ENCODE measurements at regions not wholly inside any gene's neighbourhood (a gene's known extent, or its start where the extent isn't known, plus 50 kb on each side); places are given as distances from the start of the nearest gene placed in this dataset.

DNA sequence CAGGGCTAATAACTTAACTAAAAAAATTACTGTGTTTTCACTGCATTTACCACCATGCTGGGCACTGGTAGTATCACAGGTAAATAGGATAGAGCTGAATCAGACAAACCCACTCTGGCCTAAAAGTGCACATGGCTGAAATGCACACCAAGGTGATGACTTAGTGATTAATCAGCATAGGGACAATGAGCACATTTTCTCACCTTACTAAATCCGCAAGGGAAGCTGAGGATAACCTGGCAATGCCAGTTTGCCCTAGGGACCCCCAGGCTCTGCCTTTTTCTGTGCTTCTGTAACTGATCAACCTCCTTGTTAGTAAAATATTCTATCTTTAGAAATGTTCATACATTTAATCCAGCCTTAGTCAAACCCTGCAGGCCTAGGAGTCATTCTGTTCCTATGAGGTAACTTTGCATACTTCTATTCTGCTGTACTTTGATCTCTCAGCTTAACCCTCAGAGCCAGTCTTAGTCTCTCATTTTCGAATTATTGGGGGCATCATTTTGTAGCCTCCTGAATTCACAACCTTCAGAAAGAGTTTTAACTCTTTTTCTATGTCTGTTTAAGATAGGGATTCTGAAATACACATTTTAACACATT is 562.9 kb upstream of the KCNMB2 start:
- H3K27ac ChIP-seq = no peak overlapping the region
- TF ChIP-seq, protein P1, sequence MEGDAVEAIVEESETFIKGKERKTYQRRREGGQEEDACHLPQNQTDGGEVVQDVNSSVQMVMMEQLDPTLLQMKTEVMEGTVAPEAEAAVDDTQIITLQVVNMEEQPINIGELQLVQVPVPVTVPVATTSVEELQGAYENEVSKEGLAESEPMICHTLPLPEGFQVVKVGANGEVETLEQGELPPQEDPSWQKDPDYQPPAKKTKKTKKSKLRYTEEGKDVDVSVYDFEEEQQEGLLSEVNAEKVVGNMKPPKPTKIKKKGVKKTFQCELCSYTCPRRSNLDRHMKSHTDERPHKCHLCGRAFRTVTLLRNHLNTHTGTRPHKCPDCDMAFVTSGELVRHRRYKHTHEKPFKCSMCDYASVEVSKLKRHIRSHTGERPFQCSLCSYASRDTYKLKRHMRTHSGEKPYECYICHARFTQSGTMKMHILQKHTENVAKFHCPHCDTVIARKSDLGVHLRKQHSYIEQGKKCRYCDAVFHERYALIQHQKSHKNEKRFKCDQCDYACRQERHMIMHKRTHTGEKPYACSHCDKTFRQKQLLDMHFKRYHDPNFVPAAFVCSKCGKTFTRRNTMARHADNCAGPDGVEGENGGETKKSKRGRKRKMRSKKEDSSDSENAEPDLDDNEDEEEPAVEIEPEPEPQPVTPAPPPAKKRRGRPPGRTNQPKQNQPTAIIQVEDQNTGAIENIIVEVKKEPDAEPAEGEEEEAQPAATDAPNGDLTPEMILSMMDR (IDR thresholded peaks at IDR 0.05 in 4 of 5, conservative IDR thresholded peaks at IDR 0.05 in 1 of 5) = no peak
- TF ChIP-seq POLR2A (IDR thresholded peaks at IDR 0.05) = no peak
- no peaks in the 10 kb centered on the region for H3K36me3 ChIP-seq
- in situ Hi-C loops (cut with MboI; ENCODE audit: low sequenced_read_pairs in 4 of 4) = no loop called here
- H3K4me3 ChIP-seq = no peak overlapping the region
- H3K27me3 ChIP-seq = no peaks in the 10 kb centered on the region
- no peaks in the 10 kb centered on the region for H3K9me3 ChIP-seq
- ATAC-seq (no peak), DNase-seq (no peak)
- intact Hi-C loops (cut with DNase I; ENCODE audit: low total_unique reads) = no loop called here
- no peaks in the 10 kb centered on the region for H3K4me1 ChIP-seq

DNA sequence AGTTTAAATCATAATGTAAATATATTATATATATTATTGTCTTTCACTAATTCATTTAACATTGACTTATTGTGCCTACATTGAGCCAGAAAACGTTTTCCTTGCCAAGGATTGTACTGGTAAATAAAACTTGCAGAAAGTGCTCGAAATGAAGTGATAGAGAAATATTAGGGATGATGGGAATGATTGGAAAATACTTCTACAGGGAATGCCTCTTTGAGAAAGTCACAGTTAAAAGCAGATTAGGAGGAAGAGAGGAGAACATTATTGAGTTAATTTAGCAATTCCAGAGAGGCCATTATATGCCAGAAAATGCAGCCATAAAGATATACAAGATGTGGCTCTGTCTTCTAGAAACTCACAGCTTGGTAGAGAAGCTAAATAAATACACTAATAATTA is 560.0 kb upstream of the KCNMB2 start:
- no peak for ATAC-seq
- no peaks in the 10 kb centered on the region for H3K9me3 ChIP-seq
- in situ Hi-C loops (cut with MboI; ENCODE audit: low sequenced_read_pairs in 4 of 4) (no loop called here), intact Hi-C loops (cut with DNase I; ENCODE audit: low total_unique reads) (no loop called here)
- no peaks in the 10 kb centered on the region for H3K27me3 ChIP-seq
- H3K27ac ChIP-seq = no peak overlapping the region
- no peaks in the 10 kb centered on the region for H3K4me1 ChIP-seq
- no peak overlapping the region for H3K4me3 ChIP-seq
- DNase-seq = no peak
- TF ChIP-seq POLR2A (IDR thresholded peaks at IDR 0.05) = no peak
- TF ChIP-seq, protein P1 (IDR thresholded peaks at IDR 0.05 in 4 of 5, conservative IDR thresholded peaks at IDR 0.05 in 1 of 5) = no peak
- H3K36me3 ChIP-seq = no peaks in the 10 kb centered on the region

DNA sequence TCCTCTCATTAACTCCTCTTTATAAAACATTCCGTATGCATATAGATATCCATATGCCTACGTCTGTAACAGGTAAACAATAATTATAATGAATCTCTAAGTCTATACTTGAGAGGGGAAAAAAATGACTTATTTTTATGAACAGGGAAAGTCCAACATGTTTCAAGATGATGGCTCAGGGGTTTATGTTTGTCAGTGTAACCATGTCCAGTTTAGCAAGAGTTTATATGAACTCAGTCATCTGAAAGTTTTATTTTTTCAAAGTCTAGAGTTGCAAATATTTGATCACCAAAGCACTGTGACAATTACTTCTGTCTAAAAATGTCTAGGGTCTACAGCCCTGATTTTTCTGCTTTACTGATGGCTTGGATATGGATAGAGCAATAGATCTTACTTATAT is 559.4 kb upstream of the KCNMB2 start:
- Histone ChIP-seq H3K27ac (no peak overlapping the region), H3K36me3 (no peaks in the 10 kb centered on the region), H3K27me3 (no peaks in the 10 kb centered on the region), H3K9me3 (no peaks in the 10 kb centered on the region), H3K4me1 (no peaks in the 10 kb centered on the region), H3K4me3 (no peak overlapping the region)
- DNase-seq (no peak), ATAC-seq (no peak)
- in situ Hi-C loops (cut with MboI; ENCODE audit: low sequenced_read_pairs in 4 of 4) (no loop called here), intact Hi-C loops (cut with DNase I; ENCODE audit: low total_unique reads) (no loop called here)
- no peak for TF ChIP-seq POLR2A (IDR thresholded peaks at IDR 0.05)
- TF ChIP-seq, protein P1 (IDR thresholded peaks at IDR 0.05 in 4 of 5, conservative IDR thresholded peaks at IDR 0.05 in 1 of 5) = no peak

DNA sequence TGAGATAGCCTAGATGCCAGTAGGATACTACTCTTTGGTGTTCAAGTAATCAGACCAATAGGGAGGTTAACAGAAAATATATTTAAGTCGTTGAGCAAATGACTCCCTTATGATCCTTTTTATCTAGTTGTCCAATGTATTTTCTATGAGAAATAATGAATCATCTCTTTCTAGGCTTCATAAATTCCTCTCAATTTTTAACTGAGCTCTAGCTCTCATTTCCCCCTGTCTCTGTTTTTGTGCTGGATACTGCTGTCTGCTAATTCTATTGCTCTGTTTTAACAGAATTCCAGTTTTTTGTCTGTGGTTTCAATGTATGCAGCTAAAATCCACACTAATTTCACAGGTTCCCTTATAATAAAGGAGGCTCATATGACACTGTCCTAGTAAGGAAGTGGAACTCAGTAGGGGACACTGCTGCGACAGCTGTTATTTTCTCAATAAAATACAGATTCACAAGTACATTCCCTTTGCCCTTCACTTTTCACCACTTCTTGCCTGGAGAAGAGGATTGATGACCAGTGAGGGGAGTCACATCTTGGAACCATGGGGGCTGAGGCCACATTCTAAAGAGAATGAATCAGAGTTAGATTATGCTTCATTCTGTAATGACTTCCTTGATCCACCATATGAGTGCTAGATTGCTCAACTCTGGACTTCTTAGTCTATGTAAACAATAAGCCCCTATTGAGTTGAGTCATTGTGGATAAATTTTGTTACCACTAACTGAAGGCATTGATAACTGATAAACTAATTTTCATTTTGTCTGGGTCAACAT is 558.7 kb upstream of the KCNMB2 start:
- no peak overlapping the region for H3K4me3 ChIP-seq
- H3K27ac ChIP-seq = no peak overlapping the region
- in situ Hi-C loops (cut with MboI; ENCODE audit: low sequenced_read_pairs in 4 of 4) = no loop called here
- no peaks in the 10 kb centered on the region for H3K4me1 ChIP-seq
- ATAC-seq (no peak), DNase-seq (no peak)
- H3K27me3 ChIP-seq = no peaks in the 10 kb centered on the region
- intact Hi-C loops (cut with DNase I; ENCODE audit: low total_unique reads) = no loop called here
- H3K36me3 ChIP-seq = no peaks in the 10 kb centered on the region
- no peaks in the 10 kb centered on the region for H3K9me3 ChIP-seq
- TF ChIP-seq POLR2A (IDR thresholded peaks at IDR 0.05) = no peak
- TF ChIP-seq, protein P1 (IDR thresholded peaks at IDR 0.05 in 4 of 5, conservative IDR thresholded peaks at IDR 0.05 in 1 of 5) = no peak
